ENCODE measurements at regions not wholly inside any gene's neighbourhood (a gene's known extent, or its start where the extent isn't known, plus 50 kb on each side); places are given as distances from the start of the nearest gene placed in this dataset.

DNA sequence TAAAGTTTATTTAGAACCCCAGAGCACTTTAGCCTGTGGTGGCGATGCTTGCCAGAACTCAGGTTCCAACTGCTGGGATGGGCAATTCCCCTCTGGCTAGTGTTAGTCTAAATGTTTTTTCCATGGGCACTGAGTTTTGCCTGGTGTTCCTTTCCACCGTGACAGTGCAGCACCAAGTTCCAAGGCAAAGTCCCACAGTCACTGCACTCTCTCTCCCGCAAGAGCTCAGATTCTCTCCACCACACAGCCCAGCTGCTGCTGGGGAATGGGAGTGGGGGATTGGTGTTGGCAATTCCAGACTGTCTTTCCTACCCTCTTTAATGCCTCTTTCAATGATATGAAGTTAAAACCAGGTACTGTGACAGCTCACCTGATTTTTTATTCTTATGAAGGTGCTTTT, 247.6 kb downstream of the ALDH8A1 start (continued):
- TF ChIP-seq RNF2 (IDR thresholded peaks at IDR 0.05; ENCODE audit: borderline replicate concordance, low read depth, low read length, missing control alignments, poor library complexity, severe bottlenecking): no peak
- TF ChIP-seq, protein P1, sequence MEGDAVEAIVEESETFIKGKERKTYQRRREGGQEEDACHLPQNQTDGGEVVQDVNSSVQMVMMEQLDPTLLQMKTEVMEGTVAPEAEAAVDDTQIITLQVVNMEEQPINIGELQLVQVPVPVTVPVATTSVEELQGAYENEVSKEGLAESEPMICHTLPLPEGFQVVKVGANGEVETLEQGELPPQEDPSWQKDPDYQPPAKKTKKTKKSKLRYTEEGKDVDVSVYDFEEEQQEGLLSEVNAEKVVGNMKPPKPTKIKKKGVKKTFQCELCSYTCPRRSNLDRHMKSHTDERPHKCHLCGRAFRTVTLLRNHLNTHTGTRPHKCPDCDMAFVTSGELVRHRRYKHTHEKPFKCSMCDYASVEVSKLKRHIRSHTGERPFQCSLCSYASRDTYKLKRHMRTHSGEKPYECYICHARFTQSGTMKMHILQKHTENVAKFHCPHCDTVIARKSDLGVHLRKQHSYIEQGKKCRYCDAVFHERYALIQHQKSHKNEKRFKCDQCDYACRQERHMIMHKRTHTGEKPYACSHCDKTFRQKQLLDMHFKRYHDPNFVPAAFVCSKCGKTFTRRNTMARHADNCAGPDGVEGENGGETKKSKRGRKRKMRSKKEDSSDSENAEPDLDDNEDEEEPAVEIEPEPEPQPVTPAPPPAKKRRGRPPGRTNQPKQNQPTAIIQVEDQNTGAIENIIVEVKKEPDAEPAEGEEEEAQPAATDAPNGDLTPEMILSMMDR (IDR thresholded peaks at IDR 0.05; ENCODE audit: control extremely low read depth in 1 of 3, insufficient read depth in 1 of 3, low read depth in 1 of 3, low read length in 3 of 3): no peak
- no peak for TF ChIP-seq SP2 (IDR thresholded peaks at IDR 0.05; ENCODE audit: low read length)
- TF ChIP-seq POU5F1 (IDR thresholded peaks at IDR 0.05; ENCODE audit: low read depth, low read length): no peak
- no peak for TF ChIP-seq SIX5 (IDR thresholded peaks at IDR 0.05; ENCODE audit: low read depth, low read length)
